Transverse colon (tissue), 4 donors: ENCODE measurements at regions not wholly inside any gene's neighbourhood (a gene's known extent, or its start where the extent isn't known, plus 50 kb on each side); places are given as distances from the start of the nearest gene placed in this dataset.

ENCODE experiments used
- DNase-seq: peaks from one replicate; pipeline ENCODE4 v3.0.0-alpha.2; 2019
- H3K27ac ChIP-seq, 4 donors: fragments of 200-600 bp; sonication (generic); 2 replicates each; pipeline ENCODE4 v1.5.1; 2016 to 2018; ENCODE audit warnings: inconsistent platforms in 4 of 4
- H3K27me3 ChIP-seq: fragments of 200-600 bp; sonication (generic); 2 replicates; pipeline ENCODE4 v1.5.1; 2017; ENCODE audit warnings: inconsistent platforms
- H3K36me3 ChIP-seq, 4 donors: fragments of 200-600 bp; sonication (generic); 2 replicates each; pipeline ENCODE4 v1.5.1; 2017 to 2019; ENCODE audit warnings: inconsistent platforms in 4 of 4
- H3K4me1 ChIP-seq, 4 donors: fragments of 200-600 bp; sonication (generic); 2 replicates each; pipeline ENCODE4 v1.5.1; 2017 to 2020; ENCODE audit warnings: inconsistent platforms in 4 of 4
- H3K4me3 ChIP-seq, 4 donors: fragments of 200-600 bp; sonication (generic); 1 replicate in 1 of 4; 2 replicates in 3 of 4; pipeline versions ENCODE4 v1.5.1 to v1.6.1; 2017 to 2019; ENCODE audit warnings: inconsistent platforms in 4 of 4
- H3K9me3 ChIP-seq, 2 donors: fragments of 200-600 bp; sonication (generic); 2 replicates each; pipeline ENCODE4 v1.5.1; 2017 to 2019; ENCODE audit warnings: inconsistent platforms in 2 of 2
- CTCF ChIP-seq, 5 experiments: fragments of 200-600 bp in 3 of 5; fragments of 450-650 bp in 2 of 5; sonication (generic) in 3 of 5; IDR thresholded peaks; 1 replicate in 2 of 5; 2 replicates in 3 of 5; pipeline ENCODE4 v1.5.1; 2016 to 2017; ENCODE audit warnings: antibody characterized with exemption in 5 of 5, inconsistent platforms in 3 of 5, mild to moderate bottlenecking in 2 of 5, moderate library complexity in 1 of 5
- EP300 ChIP-seq: sonication (generic); formaldehyde crosslinking; IDR thresholded peaks from one replicate; pipeline ENCODE4 v1.6.1; 2017; ENCODE audit warnings: antibody characterized with exemption, low read depth
- POLR2A ChIP-seq: fragments of 450-650 bp; IDR thresholded peaks from one replicate; pipeline ENCODE4 v1.6.1; 2016; ENCODE audit warnings: antibody characterized with exemption, mild to moderate bottlenecking, moderate library complexity
- POLR2AphosphoS5 ChIP-seq, 3 donors: sonication (generic); formaldehyde crosslinking; IDR thresholded peaks; one replicate each; pipeline ENCODE4 v1.6.1; 2016; ENCODE audit warnings: antibody characterized with exemption in 3 of 3
- WGBS, 2 donors: methylation state at CpG; one replicate each; pipeline ENCODE4 v1.1.5; 2018; ENCODE audit warnings: low coverage in 1 of 2; 5-methylcytosine and 5-hydroxymethylcytosine counted together
- in situ Hi-C, 4 donors: fragments of 200-750 bp; cut with MboI; loops; one replicate each; pipeline versions ENCODE4 v1.15.0 to v1.15.1; 2017; ENCODE audit warnings: low sequenced_read_pairs in 3 of 4, low pct_ligation_motif_present in 1 of 4, low pct_unique_long_range_greater_than_20kb in 1 of 4
- intact Hi-C: fragments of 100-400 bp; cut with DNase I; formaldehyde crosslinking; loops from one replicate; pipeline ENCODE4 v1.15.1; 2023; ENCODE audit warnings: low total_unique reads

- Histone ChIP-seq H3K27ac (no peak overlapping the region), H3K4me3 (no peak overlapping the region), H3K9me3 (no peaks in the 10 kb centered on the region), H3K36me3 (no peaks in the 10 kb centered on the region), H3K4me1 (no peaks in the 10 kb centered on the region), H3K27me3 (no peaks in the 10 kb centered on the region)
- no peak for DNase-seq
- TF ChIP-seq EP300: no peak
- no peak for TF ChIP-seq POLR2AphosphoS5 (IDR thresholded peaks at IDR 0.05)
- TF ChIP-seq CTCF (IDR thresholded peaks at IDR 0.05): no peak
- TF ChIP-seq POLR2A: no peak
- in situ Hi-C loops: no loop called here
- intact Hi-C loops: no loop called here
- 60 to 70% methylated on average over 2 of the region's 2 CpGs for WGBS, 2 donors
Observed at GRCh38 chr13:21980049-21980448, 309.2 kb downstream of the FGF9 start.

GRCh38 chr13:21984156-21984555 is 313.3 kb downstream of the FGF9 start:
- intact Hi-C loops (no loop called here), in situ Hi-C loops (no loop called here)
- Histone ChIP-seq H3K27ac (no peak overlapping the region), H3K4me3 (no peak overlapping the region), H3K27me3 (no peaks in the 10 kb centered on the region), H3K4me1 (no peaks in the 10 kb centered on the region), H3K36me3 (no peaks in the 10 kb centered on the region), H3K9me3 (no peaks in the 10 kb centered on the region)
- no peak for DNase-seq
- 69 to 87% methylated on average over 2 to 4 of the region's 4 CpGs for WGBS, 2 donors
- no peak for TF ChIP-seq CTCF (IDR thresholded peaks at IDR 0.05)

GRCh38 chr13:21986602-21987001 is 315.7 kb downstream of the FGF9 start:
- Histone ChIP-seq H3K27me3 (no peaks in the 10 kb centered on the region), H3K27ac (peak overlapping the region in 3 of 4 donors; percentile 52 to 69 (median 69)), H3K4me3 (no peak overlapping the region), H3K4me1 (no peaks in the 10 kb centered on the region), H3K9me3 (no peaks in the 10 kb centered on the region), H3K36me3 (no peaks in the 10 kb centered on the region)
- WGBS, 2 donors: 73% methylated on average over 10 of the region's 10 CpGs; no CpG with 5 or more reads in 1 of the 2 donors
- TF ChIP-seq POLR2AphosphoS5 (IDR thresholded peaks at IDR 0.05): peak; percentile 22 to 60 (median 58)
- no peak for TF ChIP-seq POLR2A
- no peak for TF ChIP-seq CTCF (IDR thresholded peaks at IDR 0.05)
- no peak for TF ChIP-seq EP300
- intact Hi-C loops (no loop called here), in situ Hi-C loops (no loop called here)
- peak; percentile 44 for DNase-seq

DNA sequence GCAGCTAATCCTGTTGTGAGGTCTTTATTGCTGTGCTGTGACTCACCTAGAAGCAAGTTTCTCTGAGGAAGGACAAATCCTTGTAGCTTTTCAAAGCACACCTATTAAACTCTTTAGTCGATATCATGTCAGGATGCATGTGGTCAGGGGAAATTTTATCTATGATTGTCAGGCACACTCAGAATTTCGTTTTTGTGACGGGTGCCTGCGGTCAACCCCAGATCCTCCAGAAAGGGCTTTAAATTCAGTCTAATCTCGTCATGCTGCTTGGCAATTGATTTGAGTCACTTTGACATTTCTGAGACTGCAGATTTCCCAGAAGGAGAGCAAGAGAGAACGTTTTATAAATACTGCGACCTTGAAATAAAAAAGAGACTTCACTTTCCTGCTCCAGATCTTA is 316.9 kb downstream of the FGF9 start:
- Histone ChIP-seq H3K9me3 (no peaks in the 10 kb centered on the region), H3K27me3 (no peaks in the 10 kb centered on the region), H3K27ac (no peak overlapping the region), H3K36me3 (no peaks in the 10 kb centered on the region), H3K4me1 (no peaks in the 10 kb centered on the region), H3K4me3 (no peak overlapping the region)
- DNase-seq: no peak
- WGBS, 2 donors: 79% methylated on average over 2 to 7 of the region's 7 CpGs
- intact Hi-C loops (no loop called here), in situ Hi-C loops (no loop called here)
- TF ChIP-seq CTCF (IDR thresholded peaks at IDR 0.05) (no peak), POLR2A (no peak), EP300 (no peak), POLR2AphosphoS5 (IDR thresholded peaks at IDR 0.05) (no peak)
